Esophagus squamous epithelium (tissue), 5 donors: ENCODE measurements at regions not wholly inside any gene's neighbourhood (a gene's known extent, or its start where the extent isn't known, plus 50 kb on each side); places are given as distances from the start of the nearest gene placed in this dataset.

ENCODE experiments used
- DNase-seq: peaks from one replicate; lab custom pipeline; 2025; lab: John Stamatoyannopoulos, UW
- H3K27ac ChIP-seq, 4 donors: fragments of 200-600 bp; sonication (generic); one replicate each; pipeline ENCODE4 v1.5.1; 2016 to 2019; ENCODE audit warnings: mild to moderate bottlenecking in 1 of 4
- H3K27me3 ChIP-seq, 4 donors: fragments of 200-600 bp; sonication (generic); 1 replicate in 3 of 4; 2 replicates in 1 of 4; pipeline versions ENCODE4 v1.5.1 to v1.6.0; 2017 to 2021; ENCODE audit warnings: antibody characterized with exemption in 1 of 4
- H3K36me3 ChIP-seq, 3 donors: fragments of 200-600 bp; sonication (generic); one replicate each; pipeline ENCODE4 v1.5.1; 2016 to 2019
- H3K4me1 ChIP-seq, 3 donors: fragments of 200-600 bp; sonication (generic); one replicate each; pipeline ENCODE4 v1.5.1; 2017 to 2019
- H3K4me3 ChIP-seq, 4 donors: fragments of 200-600 bp; sonication (generic); 1 replicate in 3 of 4; 2 replicates in 1 of 4; pipeline ENCODE4 v1.5.1; 2016 to 2019; ENCODE audit warnings: mild to moderate bottlenecking in 2 of 4, moderate library complexity in 1 of 4
- H3K9me3 ChIP-seq, 3 donors: fragments of 200-600 bp; sonication (generic); one replicate each; pipeline ENCODE4 v1.5.1; 2016 to 2019
- CTCF ChIP-seq, 6 experiments: fragments of 450-650 bp in 4 of 6; fragments of 200-600 bp in 2 of 6; sonication (generic) in 2 of 6; IDR thresholded peaks; one replicate each; pipeline ENCODE4 v1.5.1; 2016 to 2019; ENCODE audit warnings: antibody characterized with exemption in 6 of 6, mild to moderate bottlenecking in 4 of 6, moderate library complexity in 4 of 6
- POLR2A ChIP-seq, 4 donors: fragments of 450-650 bp; IDR thresholded peaks; one replicate each; pipeline ENCODE4 v1.6.1; 2017; ENCODE audit warnings: antibody characterized with exemption in 4 of 4, mild to moderate bottlenecking in 4 of 4, moderate library complexity in 3 of 4
- WGBS, 2 donors: methylation state at CpG; one replicate each; pipeline ENCODE4 v1.1.5; 2018; 5-methylcytosine and 5-hydroxymethylcytosine counted together
- intact Hi-C: fragments of 100-400 bp; cut with DNase I; formaldehyde crosslinking; loops from one replicate; pipeline ENCODE4 v1.15.0; 2022
- donor health status: DM: yes; HTN: yes; CAD: no.

- Histone ChIP-seq H3K27ac (no peak overlapping the region), H3K9me3 (no peaks in the 10 kb centered on the region), H3K4me3 (no peak overlapping the region), H3K4me1 (no peaks in the 10 kb centered on the region), H3K27me3 (no peaks in the 10 kb centered on the region), H3K36me3 (no peaks in the 10 kb centered on the region)
- intact Hi-C loops = no loop called here
- WGBS, 2 donors = 94 to 100% methylated on average over 1 of the region's 1 CpG
- TF ChIP-seq CTCF (IDR thresholded peaks at IDR 0.05) (no peak), POLR2A (IDR thresholded peaks at IDR 0.05) (no peak)
- DNase-seq = no peak
Observed at GRCh38 chr2:136045835-136046570, 60.6 kb upstream of the DARS1 start.

- WGBS, 2 donors = 56 to 63% methylated on average over 1 of the region's 1 CpG
- Histone ChIP-seq H3K27me3 (no peaks in the 10 kb centered on the region), H3K4me1 (no peaks in the 10 kb centered on the region), H3K36me3 (no peaks in the 10 kb centered on the region), H3K27ac (no peak overlapping the region), H3K9me3 (no peaks in the 10 kb centered on the region), H3K4me3 (no peak overlapping the region)
- DNase-seq = no peak
- intact Hi-C loops = no loop called here
- TF ChIP-seq POLR2A (IDR thresholded peaks at IDR 0.05) (no peak), CTCF (IDR thresholded peaks at IDR 0.05) (no peak)
Observed at GRCh38 chr2:136045344-136045743, 59.9 kb upstream of the DARS1 start.
